ENCODE measurements at regions not wholly inside any gene's neighbourhood (a gene's known extent, or its start where the extent isn't known, plus 50 kb on each side); places are given as distances from the start of the nearest gene placed in this dataset.
"Not testable (repeated sequence)": the region's sequence is repeated elsewhere in the genome, so short reads cannot be mapped to it uniquely, and the experiment has no call there.

- TF ChIP-seq, protein P1, sequence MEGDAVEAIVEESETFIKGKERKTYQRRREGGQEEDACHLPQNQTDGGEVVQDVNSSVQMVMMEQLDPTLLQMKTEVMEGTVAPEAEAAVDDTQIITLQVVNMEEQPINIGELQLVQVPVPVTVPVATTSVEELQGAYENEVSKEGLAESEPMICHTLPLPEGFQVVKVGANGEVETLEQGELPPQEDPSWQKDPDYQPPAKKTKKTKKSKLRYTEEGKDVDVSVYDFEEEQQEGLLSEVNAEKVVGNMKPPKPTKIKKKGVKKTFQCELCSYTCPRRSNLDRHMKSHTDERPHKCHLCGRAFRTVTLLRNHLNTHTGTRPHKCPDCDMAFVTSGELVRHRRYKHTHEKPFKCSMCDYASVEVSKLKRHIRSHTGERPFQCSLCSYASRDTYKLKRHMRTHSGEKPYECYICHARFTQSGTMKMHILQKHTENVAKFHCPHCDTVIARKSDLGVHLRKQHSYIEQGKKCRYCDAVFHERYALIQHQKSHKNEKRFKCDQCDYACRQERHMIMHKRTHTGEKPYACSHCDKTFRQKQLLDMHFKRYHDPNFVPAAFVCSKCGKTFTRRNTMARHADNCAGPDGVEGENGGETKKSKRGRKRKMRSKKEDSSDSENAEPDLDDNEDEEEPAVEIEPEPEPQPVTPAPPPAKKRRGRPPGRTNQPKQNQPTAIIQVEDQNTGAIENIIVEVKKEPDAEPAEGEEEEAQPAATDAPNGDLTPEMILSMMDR (IDR thresholded peaks at IDR 0.05 in 4 of 5, conservative IDR thresholded peaks at IDR 0.05 in 1 of 5): not testable (repeated sequence)
- TF ChIP-seq POLR2A (IDR thresholded peaks at IDR 0.05): not testable (repeated sequence)
Measured at GRCh38 chrX:65058626-65059025, 82.4 kb upstream of the ZC4H2 start.

Data from gastrocnemius medialis (tissue), 4 donors.